NAMALWA (cell line): ENCODE measurements at regions not wholly inside any gene's neighbourhood (a gene's known extent, or its start where the extent isn't known, plus 50 kb on each side); places are given as distances from the start of the nearest gene placed in this dataset.

ENCODE experiments used
- DNase-seq: peaks from one replicate; pipeline ENCODE4 v3.0.0-alpha.2; 2015; ENCODE audit warnings: low spot score

DNA sequence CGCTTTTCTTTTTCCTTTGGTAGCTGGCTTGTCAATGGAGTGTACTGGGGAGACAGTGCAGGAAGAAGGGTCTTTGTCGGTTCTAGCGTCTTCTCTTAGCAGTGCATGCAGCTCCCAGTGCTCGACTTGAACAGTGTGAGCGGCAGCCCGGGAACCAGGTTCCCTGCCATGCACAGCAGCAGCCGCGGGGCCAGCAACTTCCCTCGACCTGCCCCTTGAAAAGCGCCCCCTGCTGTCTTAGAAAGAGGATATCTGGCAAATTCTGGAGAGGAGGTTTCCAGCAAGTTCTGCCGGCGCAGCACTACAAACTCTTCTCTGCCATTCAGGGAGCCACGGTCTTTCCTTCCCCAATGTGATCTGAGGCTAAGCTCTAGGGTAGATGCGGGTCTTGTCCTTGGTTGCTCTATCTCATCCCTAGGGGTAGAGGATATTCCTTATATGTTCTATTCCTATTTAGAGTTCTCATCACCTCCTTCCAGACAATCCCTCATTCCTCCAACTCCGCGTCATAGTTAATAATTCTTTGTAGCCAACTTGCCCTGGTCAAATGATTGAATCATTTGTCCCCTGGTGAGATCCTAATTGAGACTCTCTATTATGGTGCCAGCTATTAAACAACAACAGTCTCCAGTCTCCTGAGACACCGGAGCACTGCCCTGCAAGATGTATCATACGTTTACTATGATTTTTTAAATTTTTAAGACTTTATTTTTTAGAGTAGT is 451.3 kb downstream of the PMP22 start:
- DNase-seq, result peak; percentile 21

DNA sequence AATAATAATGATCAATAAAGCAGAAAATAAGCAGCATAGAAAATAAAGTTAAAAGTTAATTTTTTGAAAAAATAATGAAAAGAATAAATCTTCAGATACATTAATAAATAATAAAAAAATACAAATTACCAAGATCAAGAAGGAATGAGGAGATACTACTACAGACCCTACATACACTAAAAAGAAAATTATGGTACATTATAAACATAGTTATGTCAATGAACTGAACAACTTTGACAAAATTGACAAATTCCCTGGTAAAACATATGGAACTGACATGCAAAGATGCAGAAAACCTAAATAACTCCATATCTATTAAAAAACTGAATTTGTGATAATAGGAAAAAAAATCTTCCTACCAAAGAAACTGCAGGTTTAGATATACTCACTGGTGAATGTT is 456.7 kb downstream of the PMP22 start:
- DNase-seq, result no peak

DNA sequence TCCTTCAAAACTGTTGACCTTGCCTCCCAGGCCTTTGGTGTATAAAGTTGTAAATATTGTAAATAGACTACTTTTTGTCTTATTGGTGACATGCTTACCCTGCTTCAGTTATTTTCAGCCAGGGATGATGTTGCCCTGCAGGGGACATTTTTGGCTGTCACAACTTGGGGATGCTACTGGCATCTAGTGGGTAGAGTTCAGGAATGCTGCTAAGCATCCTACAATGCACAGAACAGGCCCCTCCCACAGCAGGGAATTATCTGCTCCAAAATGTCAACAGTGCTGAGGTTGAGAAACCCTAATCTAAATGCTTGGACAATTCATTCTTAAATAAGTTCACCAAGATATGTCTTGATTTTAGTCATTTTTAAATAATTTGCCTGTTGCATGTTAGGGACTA is 459.8 kb downstream of the PMP22 start:
- no peak for DNase-seq

DNA sequence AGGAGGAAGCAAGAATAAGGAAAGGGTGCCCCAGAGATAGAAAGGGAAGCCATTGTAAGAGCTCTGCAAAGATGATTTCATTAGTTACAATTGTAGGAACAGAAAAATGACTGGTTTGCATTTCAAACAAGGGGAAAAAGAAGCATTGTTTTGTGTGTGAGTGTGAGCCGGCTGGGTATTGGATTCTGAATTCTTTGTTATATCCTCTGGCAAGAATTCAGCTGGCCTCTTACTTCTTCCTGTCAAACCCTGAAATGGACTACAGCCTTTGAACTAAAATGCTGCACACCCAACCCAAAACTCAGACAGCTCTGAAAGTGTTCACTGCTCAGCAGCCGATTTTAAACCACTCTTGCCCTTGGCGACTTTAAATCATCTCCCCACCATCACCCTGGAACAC is 461.3 kb downstream of the PMP22 start:
- DNase-seq, result no peak

DNA sequence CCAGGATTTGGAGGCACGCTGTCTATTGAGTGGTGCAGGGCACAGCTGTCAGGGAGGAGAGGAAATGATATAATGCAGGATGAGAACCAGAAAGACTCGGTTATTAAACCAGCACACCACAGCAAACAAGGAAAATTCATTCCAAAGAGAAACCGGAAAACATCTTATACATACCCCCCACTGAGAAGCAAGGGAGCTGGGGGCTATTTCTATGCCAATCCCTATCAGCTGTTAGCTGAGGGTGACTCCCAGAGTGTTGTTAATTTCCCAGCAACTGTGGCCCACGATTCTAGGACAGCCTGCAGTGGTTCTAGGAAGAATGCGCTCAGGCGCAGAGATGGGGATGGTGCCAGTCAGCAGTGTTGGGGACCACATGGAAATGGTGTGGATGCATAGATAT is 467.3 kb downstream of the PMP22 start:
- no peak for DNase-seq

DNA sequence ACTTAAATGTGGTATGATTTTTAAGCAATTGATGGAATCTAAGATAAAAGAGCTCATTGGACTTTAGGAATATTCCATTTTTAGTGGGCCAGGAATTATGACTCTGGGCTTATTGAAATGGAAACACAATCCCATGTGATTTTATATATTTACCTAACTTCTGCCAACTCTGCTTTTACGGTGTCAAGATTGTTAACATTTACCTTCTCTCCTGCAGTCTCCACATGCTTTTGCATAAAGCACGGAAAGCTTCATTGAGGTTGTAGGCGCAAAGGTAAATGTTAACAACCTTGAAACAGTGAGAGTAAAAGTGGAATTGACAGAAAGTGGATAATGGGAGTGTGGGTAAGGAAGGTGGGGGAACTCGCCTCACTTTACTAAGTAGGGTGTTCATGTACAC is 468.1 kb downstream of the PMP22 start:
- no peak for DNase-seq

DNA sequence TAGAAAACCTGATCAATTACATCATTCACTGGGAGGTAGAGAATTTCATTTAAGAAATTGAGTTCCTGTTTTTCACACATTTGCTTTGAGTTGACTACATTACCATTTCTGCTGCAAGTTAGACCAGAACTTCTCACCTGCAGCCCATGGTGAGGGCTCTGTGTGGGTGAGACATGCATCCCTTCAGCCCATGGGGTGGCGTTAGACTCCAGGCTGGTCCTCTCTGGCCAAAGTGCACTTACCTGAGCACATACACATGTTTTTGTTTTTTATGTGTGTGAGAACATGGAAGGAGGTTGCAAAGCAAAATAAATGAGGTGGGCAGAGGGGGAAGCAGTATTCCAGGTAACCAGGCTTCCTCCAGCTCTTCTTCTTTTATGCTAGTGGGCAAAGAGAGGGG is 470.2 kb downstream of the PMP22 start:
- DNase-seq, result no peak

DNA sequence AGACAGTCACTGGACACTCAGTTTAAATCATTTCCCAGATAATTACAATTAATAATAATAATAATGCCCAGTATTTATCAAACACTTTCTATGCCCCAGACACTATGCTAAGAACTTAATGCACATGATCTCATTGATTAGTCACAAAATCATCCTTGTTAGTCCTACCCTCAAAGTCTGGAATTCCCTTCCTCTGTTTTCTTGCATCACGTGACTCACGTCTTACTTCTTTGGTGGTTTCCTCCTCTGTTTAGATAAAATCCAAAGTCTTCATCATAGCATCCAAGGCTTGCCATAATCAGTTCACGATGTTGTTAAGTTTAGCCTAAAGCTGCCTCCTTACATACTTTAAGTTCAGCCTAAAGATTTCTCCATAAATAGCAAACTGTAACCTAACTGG is 471.9 kb downstream of the PMP22 start:
- no peak for DNase-seq

DNA sequence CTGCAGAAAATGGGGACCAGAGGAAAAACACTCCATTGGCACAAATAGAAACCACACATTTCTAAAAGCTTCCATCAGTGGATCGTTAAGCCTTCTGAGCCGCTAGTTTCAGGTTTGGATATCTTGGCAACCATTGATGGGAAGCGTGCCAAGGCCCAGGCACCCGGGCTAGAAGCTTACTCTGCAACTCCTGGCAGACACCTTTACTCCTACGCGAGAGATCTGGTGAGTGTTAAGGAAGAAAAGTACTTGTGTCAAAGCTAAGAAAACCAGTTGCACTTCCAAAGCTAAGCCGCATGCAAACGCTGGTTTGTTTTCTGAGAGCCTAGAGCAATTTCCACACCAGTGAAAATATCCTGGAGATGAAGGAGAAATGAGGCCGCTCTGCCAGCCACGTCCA is 472.4 kb downstream of the PMP22 start:
- no peak for DNase-seq

DNA sequence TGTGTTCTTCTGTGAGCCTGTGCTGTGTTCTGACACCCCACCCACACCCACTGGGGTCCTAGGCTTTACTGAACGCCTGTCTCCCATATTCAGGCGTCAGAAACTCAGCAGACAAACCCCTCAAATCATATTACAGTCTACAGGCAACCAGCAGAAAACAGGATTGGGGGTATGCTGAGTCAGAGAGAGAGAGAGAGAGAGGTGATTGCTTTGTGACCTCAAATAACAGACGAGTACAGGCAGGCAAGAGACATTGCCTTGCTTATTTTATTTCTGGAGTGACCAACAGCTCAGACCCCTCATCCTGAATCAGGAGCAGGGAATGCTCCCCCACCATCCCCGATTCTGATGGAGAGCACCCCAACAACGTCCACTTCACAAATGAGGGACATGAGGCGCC is 473.9 kb downstream of the PMP22 start:
- no peak for DNase-seq

DNA sequence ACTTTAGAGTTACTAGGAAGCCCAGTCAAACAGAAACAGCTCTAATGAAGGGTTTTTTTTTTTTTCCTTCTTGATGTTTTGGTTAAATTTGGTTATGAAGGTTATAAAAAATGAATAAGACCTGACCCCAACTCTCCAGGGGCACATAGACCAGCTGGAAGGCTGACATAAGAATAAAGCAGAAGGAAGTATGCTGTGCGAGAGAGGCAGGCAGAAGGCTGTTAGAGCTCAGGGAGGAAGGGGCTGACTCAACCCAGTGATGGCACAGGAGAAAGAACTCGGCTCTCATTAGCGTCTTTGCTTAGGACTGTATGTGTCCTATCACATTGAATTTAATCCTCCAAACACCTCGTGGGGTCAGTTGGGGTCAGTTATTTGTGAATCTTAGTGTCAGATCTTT is 474.6 kb downstream of the PMP22 start:
- DNase-seq, result peak; percentile 1

DNA sequence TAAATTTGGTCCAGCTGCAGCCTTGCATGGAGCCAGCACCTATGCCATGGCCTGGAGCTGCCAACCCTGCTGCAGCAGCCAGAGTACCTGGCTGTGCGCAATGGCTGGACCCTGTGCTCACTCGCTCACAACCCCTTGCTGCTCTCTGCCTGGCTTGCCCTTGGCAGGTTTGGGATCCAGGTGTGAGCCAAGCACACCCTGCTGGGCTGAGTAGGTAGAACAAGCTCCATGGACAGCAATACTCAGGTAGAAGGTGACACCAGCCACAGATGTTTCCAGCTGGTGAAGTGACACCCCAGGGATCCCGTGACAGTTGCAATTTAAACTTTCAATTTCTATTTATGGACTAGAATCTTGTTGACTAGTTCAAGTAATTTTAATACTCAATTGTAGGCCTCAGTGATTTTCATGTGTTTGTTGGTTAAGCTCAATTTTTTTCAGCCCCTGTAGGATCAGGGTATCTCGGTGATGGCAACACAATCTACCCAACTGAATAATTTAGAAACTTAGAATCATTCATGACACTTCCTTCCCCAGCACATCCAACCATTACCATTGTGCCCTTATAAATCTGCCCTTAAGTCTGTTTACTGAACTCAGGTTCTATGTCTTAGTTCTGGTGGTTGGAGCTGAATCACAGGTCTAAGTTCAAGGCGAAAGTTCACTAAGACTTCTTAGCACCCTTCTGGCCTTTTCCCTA is 480.0 kb downstream of the PMP22 start:
- no peak for DNase-seq

DNA sequence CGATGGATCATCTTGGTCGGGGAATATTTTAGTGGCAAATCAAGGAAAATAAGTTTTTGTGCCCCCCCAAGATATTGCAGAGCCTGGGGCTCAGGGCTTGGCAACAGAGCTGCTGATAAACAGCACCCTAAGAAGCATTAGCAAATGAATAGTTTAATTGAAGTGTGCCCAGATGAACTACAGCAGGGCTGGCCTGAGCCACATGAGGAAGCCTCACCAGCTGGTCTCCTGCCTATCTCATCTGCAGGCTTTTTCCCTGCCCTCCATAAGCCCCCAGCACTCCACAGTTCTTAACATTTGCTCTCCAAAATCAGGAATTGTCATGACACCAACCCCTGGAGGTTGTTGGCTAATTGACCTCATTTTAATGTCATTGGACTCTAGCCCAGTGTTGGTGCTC is 480.2 kb downstream of the HS3ST3B1 start:
- DNase-seq, result no peak

DNA sequence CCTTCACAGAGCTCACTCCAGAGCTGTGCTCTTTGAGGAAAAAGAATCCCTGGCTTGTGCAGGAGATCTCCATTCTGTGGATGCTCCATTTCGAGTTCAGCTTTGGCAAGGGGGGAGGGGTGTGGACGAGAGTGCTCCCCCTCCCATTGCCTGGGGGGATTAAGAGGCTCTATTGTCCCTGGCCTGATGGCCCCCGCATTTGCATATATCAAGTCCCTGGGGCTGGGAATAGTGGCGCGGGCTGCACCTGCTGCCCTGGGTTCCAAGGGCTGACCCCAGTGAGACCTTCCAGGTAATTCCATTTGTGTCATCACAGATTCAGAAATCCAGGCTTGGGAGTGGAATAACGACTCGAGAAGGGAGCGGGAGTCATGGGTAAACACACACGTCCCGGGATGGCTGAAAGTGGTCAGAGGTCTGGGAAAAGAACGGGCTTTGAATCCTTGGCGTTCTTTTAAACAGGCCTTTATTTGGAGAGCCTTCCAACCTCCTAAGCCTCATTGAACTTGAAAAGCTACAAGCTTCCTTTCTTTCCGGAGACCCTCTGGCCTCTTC is 479.3 kb downstream of the HS3ST3B1 start:
- DNase-seq, result no peak

DNA sequence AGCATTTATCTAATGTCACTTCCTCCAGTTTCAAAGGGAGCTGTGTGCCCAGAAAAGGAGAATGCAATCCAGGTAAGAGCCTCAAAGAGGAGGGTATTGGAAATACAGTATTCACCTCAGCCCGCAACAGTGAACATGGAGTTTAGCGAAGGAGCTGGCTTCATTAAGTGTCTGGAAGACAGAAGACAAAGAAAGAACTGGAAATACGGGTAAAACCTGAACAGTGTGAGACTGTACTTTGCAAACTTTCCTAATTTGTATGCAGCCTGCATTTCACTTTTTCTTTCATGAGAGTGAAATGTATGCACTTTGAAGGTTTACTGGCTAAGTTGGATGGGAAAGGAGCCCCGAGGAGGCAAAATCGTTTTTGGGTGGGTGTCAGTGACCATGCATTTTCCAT is 478.4 kb downstream of the HS3ST3B1 start:
- no peak for DNase-seq

DNA sequence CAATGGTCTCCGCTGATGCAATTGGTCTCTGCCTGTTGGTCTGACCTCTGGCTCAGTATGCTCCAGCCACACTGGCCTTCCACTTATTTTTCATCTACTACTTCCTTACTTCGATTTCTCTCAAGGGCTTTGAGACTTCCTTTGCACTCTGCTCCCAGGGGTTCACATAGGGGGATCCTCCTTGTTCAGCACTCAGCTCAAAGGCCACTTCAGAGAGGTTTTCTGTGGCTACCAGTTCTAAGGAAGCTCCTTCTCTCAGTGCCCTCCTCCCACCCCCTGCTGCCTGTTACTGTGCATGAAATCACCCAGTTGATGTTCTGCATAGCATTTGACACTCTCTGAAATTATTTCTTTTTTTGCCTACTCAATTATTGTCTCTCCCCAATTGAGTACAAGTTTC is 476.4 kb downstream of the HS3ST3B1 start:
- no peak for DNase-seq

DNA sequence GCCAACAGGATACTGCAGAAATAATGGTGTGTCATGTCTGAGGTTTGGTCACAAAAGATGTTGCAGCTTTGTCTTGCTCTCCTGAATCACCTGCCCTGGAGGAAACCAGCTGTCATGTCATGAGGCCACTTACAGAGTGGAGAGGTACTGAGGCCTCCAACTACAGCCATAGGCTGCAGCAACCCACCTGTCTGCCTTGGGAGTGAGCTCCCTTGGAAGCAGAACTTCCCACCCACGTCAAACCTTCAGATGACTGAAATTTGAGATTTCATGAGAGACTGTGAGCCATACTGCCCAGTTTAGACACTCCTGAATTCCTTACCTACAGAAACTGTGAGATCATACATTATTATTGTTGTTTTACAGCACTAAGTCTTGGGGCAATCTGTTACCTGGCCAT is 475.9 kb downstream of the HS3ST3B1 start:
- no peak for DNase-seq

DNA sequence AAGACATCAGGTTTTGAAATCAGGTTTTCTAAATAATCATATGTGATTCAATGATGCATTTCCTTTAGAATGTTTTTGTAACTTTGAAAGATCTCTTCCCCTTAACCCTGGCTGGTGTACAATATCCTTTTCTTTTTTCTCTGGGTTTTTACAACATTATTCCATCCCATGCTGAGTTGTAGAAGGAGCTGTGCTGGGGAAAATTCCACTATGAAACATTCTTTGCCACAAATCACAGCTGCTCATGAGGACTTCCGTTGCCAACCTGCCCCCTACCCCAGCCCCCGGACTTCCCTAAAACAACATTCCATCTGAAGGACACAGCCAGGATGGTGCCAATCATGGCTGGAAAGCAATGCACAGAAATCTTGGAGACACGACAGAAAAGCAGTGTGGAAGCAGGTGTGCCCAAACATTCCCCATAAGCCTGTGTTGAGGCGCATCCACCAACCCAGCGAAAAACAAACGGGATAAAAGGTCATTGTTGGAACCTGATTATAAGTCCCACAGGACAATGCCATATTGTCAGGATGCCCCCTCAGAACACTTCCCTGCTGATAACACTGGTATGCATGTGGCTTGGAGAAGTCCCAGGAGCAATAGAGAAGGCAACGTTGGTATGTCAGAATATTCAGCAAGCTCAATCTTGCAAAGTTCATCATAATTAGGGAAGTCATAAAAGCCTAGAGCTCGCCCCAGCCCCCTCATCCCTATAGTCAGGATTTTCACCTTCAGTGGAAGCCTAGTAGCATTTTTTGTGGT is 475.0 kb downstream of the HS3ST3B1 start:
- DNase-seq, result no peak

DNA sequence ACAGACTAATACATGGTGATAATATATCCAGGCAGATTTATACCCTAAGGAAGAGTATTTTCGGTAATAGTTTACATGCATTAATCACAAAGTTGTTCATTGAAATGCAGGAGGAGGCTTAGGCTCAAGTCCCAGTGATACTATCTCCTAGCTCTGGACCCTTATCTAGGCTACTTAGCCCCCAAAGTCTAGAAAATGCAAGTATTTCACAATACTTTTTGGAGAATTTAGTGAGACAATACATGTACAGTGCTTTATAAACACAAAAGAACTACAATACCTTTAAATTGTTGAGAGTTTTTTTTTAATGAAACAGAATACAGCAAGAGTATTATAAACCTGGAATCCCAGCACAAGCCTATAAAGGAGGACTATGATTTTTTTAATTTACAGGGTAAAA is 473.9 kb downstream of the HS3ST3B1 start:
- DNase-seq, result no peak

DNA sequence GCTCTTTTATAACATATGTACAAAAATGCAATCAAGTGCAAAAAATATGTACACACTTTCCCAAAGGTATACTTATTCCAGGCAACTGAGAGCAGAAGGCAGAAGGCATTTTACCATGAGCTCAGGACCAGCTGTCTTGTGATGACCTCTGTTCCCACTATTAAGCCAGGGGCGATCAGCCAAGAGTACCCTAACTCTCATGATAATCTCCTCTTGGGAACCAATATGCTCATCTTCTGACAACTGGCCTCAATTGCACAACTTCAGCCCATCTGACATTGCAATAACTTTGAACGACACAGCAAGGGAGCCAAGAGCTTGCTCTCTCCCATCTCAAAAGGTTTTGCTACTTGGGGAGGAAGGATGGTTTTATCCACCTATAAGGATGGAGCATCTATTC is 471.9 kb downstream of the HS3ST3B1 start:
- DNase-seq, result no peak

DNA sequence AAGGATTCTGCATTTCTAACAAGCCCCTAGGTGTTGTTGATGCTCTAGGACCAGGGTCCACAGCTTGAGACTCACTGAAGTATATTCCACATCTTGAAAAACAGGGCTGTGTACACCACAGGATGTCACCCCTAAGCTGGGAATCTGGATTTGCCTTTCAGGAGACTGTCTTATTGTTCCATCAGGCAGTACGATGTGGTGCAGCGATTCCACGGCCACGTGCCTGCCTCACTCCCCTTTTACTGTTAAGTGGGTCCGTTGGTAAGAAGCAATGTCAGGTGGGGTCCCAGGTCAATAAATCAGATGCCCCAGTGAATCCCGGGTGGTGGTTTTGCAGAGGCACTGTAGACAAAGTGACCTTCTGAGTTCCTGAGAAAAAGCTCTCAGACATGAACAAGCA is 470.7 kb downstream of the HS3ST3B1 start:
- DNase-seq, result no peak

DNA sequence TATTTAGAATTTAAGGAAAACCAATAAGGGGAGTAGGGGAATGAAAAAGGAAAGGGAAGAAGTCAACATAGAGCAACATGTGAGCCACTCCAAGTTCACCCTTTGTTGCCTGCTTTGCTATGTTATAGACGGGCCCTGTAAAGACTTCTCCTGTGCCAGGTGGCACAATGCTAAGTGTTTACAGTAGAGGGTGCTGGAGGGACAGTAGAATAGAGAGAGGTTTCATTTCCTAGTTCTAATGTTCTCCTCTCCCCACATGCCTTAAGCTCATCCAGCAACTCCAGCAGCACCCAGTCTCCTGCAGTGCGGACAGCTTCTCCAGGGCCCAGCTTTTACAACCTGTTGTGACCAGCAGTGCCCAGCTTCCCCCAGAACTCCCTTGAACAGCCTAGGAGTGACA is 468.0 kb downstream of the HS3ST3B1 start:
- DNase-seq, result peak; percentile 13
